ENCODE measurements at regions not wholly inside any gene's neighbourhood (a gene's known extent, or its start where the extent isn't known, plus 50 kb on each side); places are given as distances from the start of the nearest gene placed in this dataset.

GRCh38 chr15:70438776-70439175, 324.6 kb downstream of the UACA start:
- Histone ChIP-seq H3K27me3 (peaks cover 0 to 15% (median 0%) of the 10 kb centered on the region in 4 donors), H3K4me1 (peaks cover 0 to 25% (median 2%) of the 10 kb centered on the region in 4 donors), H3K27ac (replicated peaks in 1 of 4) (no peak overlapping the region), H3K4me3 (no peak overlapping the region), H3K9me3 (no peaks in the 10 kb centered on the region), H3K36me3 (no peaks in the 10 kb centered on the region)
- 93% methylated on average over 5 of the region's 11 CpGs for WGBS
- intact Hi-C loops (cut with DNase I): no loop called here
- DNase-seq (ENCODE audit: extremely low spot score): no peak
- TF ChIP-seq CTCF (IDR thresholded peaks at IDR 0.05) (no peak), EP300 (IDR thresholded peaks at IDR 0.05) (no peak), POLR2A (IDR thresholded peaks at IDR 0.05; ENCODE audit: low read depth) (no peak), POLR2AphosphoS5 (IDR thresholded peaks at IDR 0.05) (no peak)

- WGBS: 94% methylated on average over 3 of the region's 5 CpGs
Measured at GRCh38 chr15:70437882-70438451, 325.4 kb downstream of the UACA start.

GRCh38 chr15:70437089-70437488, 326.3 kb downstream of the UACA start:
- no peaks in the 10 kb centered on the region for H3K36me3 ChIP-seq
- DNase-seq (ENCODE audit: extremely low spot score): no peak
- H3K4me3 ChIP-seq: no peak overlapping the region
- no peaks in the 10 kb centered on the region for H3K9me3 ChIP-seq
- H3K27me3 ChIP-seq: peaks cover 0 to 12% (median 0%) of the 10 kb centered on the region in 4 donors
- WGBS: 94% methylated on average over 6 of the region's 6 CpGs
- TF ChIP-seq POLR2AphosphoS5 (IDR thresholded peaks at IDR 0.05): no peak
- no peak for TF ChIP-seq EP300 (IDR thresholded peaks at IDR 0.05)
- TF ChIP-seq CTCF (IDR thresholded peaks at IDR 0.05): no peak
- no peak for TF ChIP-seq POLR2A (IDR thresholded peaks at IDR 0.05; ENCODE audit: low read depth)
- intact Hi-C loops (cut with DNase I): no loop called here
- no peak overlapping the region for H3K27ac ChIP-seq (replicated peaks in 1 of 4)
- peaks cover 0 to 25% (median 2%) of the 10 kb centered on the region in 4 donors for H3K4me1 ChIP-seq

More at GRCh38 chr15:70437882-70438451, 325.4 kb downstream of the UACA start:
- H3K27me3 ChIP-seq: peaks cover 0 to 15% (median 0%) of the 10 kb centered on the region in 4 donors
- intact Hi-C loops (cut with DNase I): no loop called here
- no peak overlapping the region for H3K27ac ChIP-seq (replicated peaks in 1 of 4)
- H3K9me3 ChIP-seq: no peaks in the 10 kb centered on the region
- TF ChIP-seq CTCF (IDR thresholded peaks at IDR 0.05) (no peak), EP300 (IDR thresholded peaks at IDR 0.05) (no peak), POLR2AphosphoS5 (IDR thresholded peaks at IDR 0.05) (no peak), POLR2A (IDR thresholded peaks at IDR 0.05; ENCODE audit: low read depth) (no peak)
- H3K36me3 ChIP-seq: no peaks in the 10 kb centered on the region
- no peak for DNase-seq (ENCODE audit: extremely low spot score)
- peaks cover 0 to 25% (median 2%) of the 10 kb centered on the region in 4 donors for H3K4me1 ChIP-seq
- no peak overlapping the region for H3K4me3 ChIP-seq

GRCh38 chr15:70436428-70436827, 326.9 kb downstream of the UACA start:
- H3K4me3 ChIP-seq: no peak overlapping the region
- H3K9me3 ChIP-seq: no peaks in the 10 kb centered on the region
- no peak for TF ChIP-seq EP300 (IDR thresholded peaks at IDR 0.05)
- TF ChIP-seq POLR2A (IDR thresholded peaks at IDR 0.05; ENCODE audit: low read depth): no peak
- TF ChIP-seq CTCF (IDR thresholded peaks at IDR 0.05): no peak
- TF ChIP-seq POLR2AphosphoS5 (IDR thresholded peaks at IDR 0.05): no peak
- H3K27me3 ChIP-seq: peaks cover 0 to 9% (median 0%) of the 10 kb centered on the region in 4 donors
- peaks cover 0 to 25% (median 2%) of the 10 kb centered on the region in 4 donors for H3K4me1 ChIP-seq
- no peak overlapping the region for H3K27ac ChIP-seq (replicated peaks in 1 of 4)
- intact Hi-C loops (cut with DNase I): no loop called here
- DNase-seq (ENCODE audit: extremely low spot score): no peak
- 96% methylated on average over 3 of the region's 3 CpGs for WGBS
- no peaks in the 10 kb centered on the region for H3K36me3 ChIP-seq

GRCh38 chr15:70435872-70436271, 327.5 kb downstream of the UACA start:
- 98% methylated on average over 2 of the region's 2 CpGs for WGBS
- Histone ChIP-seq H3K27ac (replicated peaks in 1 of 4) (no peak overlapping the region), H3K4me3 (no peak overlapping the region), H3K27me3 (peaks cover 0 to 9% (median 0%) of the 10 kb centered on the region in 4 donors), H3K4me1 (peaks cover 0 to 25% (median 2%) of the 10 kb centered on the region in 4 donors), H3K9me3 (no peaks in the 10 kb centered on the region), H3K36me3 (no peaks in the 10 kb centered on the region)
- intact Hi-C loops (cut with DNase I): no loop called here
- no peak for DNase-seq (ENCODE audit: extremely low spot score)
- no peak for TF ChIP-seq CTCF (IDR thresholded peaks at IDR 0.05)
- no peak for TF ChIP-seq POLR2A (IDR thresholded peaks at IDR 0.05; ENCODE audit: low read depth)
- TF ChIP-seq EP300 (IDR thresholded peaks at IDR 0.05): no peak
- TF ChIP-seq POLR2AphosphoS5 (IDR thresholded peaks at IDR 0.05): no peak
